Vagina (tissue), 2 donors: ENCODE measurements at regions not wholly inside any gene's neighbourhood (a gene's known extent, or its start where the extent isn't known, plus 50 kb on each side); places are given as distances from the start of the nearest gene placed in this dataset.

Experiments used
- POLR2A ChIP-seq, 2 donors: fragments of 450-650 bp; IDR thresholded peaks; one replicate each; pipeline ENCODE4 v1.6.1; 2017; ENCODE audit warnings: antibody characterized with exemption in 2 of 2, mild to moderate bottlenecking in 2 of 2, moderate library complexity in 2 of 2
- POLR2AphosphoS5 ChIP-seq, 2 donors: sonication (generic); formaldehyde crosslinking; IDR thresholded peaks; one replicate each; pipeline ENCODE4 v1.9.0; 2017; ENCODE audit warnings: antibody characterized with exemption in 2 of 2, mild to moderate bottlenecking in 2 of 2, low read depth in 1 of 2; ENCODE audit not compliant: insufficient read depth in 1 of 2
- TF ChIP-seq, protein P1 (sequence below), 3 experiments: fragments of 450-650 bp in 2 of 3; fragments of 200-600 bp in 1 of 3; sonication (generic) in 1 of 3; IDR thresholded peaks; one replicate each; pipeline ENCODE4 v1.5.1; 2017 to 2019; ENCODE audit warnings: antibody characterized with exemption in 3 of 3, mild to moderate bottlenecking in 2 of 3, moderate library complexity in 2 of 3

DNA sequence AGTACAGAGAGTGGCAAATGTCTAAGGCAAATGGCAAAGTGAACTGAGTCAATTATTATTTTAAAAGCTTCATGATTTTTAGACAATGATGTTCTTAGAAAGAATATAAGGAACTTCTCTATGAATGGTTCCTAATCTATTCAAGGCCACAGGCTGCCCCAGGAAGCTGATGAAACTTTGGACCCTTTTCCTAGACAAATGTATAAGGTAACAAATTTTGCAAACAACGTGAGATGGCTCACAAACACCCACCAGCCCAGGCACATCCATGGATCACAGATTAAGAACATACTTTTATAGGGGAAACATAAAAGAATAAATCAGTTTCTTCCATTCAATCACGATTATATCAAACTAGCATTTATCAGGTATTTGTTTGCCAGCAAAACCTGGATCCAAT, 659.0 kb downstream of the IRS1 start:
- TF ChIP-seq POLR2A (IDR thresholded peaks at IDR 0.05) (no peak), POLR2AphosphoS5 (IDR thresholded peaks at IDR 0.05; ENCODE audit: insufficient read depth in 1 of 2, low read depth in 1 of 2) (no peak)
- TF ChIP-seq, protein P1, sequence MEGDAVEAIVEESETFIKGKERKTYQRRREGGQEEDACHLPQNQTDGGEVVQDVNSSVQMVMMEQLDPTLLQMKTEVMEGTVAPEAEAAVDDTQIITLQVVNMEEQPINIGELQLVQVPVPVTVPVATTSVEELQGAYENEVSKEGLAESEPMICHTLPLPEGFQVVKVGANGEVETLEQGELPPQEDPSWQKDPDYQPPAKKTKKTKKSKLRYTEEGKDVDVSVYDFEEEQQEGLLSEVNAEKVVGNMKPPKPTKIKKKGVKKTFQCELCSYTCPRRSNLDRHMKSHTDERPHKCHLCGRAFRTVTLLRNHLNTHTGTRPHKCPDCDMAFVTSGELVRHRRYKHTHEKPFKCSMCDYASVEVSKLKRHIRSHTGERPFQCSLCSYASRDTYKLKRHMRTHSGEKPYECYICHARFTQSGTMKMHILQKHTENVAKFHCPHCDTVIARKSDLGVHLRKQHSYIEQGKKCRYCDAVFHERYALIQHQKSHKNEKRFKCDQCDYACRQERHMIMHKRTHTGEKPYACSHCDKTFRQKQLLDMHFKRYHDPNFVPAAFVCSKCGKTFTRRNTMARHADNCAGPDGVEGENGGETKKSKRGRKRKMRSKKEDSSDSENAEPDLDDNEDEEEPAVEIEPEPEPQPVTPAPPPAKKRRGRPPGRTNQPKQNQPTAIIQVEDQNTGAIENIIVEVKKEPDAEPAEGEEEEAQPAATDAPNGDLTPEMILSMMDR (IDR thresholded peaks at IDR 0.05), result no peak
